HUES6 (cell line): ENCODE measurements at regions not wholly inside any gene's neighbourhood (a gene's known extent, or its start where the extent isn't known, plus 50 kb on each side); places are given as distances from the start of the nearest gene placed in this dataset.

Experiments
- H3K27ac ChIP-seq: 2 replicates; pipeline ENCODE4 v1.7.0; 2013; ENCODE audit warnings: low read depth, mild to moderate bottlenecking, low read length, inconsistent platforms
- H3K27me3 ChIP-seq: 2 replicates; pipeline ENCODE4 v1.6.1; 2013; ENCODE audit warnings: low read length; ENCODE audit not compliant: control insufficient read depth, insufficient read depth
- H3K36me3 ChIP-seq: 2 replicates; pipeline ENCODE4 v1.6.1; 2013; ENCODE audit warnings: low read length; ENCODE audit not compliant: control insufficient read depth, insufficient read depth
- H3K4me1 ChIP-seq: 2 replicates; pipeline ENCODE4 v1.6.1; 2013; ENCODE audit warnings: low read length; ENCODE audit not compliant: control insufficient read depth, insufficient read depth
- H3K4me3 ChIP-seq: 2 replicates; pipeline ENCODE4 v1.5.1; 2013; ENCODE audit warnings: low read depth, low read length
- H3K9ac ChIP-seq: one replicate; pipeline ENCODE4 v1.6.1; 2013; ENCODE audit warnings: mild to moderate bottlenecking, low read length
- H3K9me3 ChIP-seq: 2 replicates; pipeline ENCODE4 v1.6.1; 2013; ENCODE audit warnings: low read depth, low read length; ENCODE audit not compliant: control insufficient read depth, insufficient read depth

DNA sequence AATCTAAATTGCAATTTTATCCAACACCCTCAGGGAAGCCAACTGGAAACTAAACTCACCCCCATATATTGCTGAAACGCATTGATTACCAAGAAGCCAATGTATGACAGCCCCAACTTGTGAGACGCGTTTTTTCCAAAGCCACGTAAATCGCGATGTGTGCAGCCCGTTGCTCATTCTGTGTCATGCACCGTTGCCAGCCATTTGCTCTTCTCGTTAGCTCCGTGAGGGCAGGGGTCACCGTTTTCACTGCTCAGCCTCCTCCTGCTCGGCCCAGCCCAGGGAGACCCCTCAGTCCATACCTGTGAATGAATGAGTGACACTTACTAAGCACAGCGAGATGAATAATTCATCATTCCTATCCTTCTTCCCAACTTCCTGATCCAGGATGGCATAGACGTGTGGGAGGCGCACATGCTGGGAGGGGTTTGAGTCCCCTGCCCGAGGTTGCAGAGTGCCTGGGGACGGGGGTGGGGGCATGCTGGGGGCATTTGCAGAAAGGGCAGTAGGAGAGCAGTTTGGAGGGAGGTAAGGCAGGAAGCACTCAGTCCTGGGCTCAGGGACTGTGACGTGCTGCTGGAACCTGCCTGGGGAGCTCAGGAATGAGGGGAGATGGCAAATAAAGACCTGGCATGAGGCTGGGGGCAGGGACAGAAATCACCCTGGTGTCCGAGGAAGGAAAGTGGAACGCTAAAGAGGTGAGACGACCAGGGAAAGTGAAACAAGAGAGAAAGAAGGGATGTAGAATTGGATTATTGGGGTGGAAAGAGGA, 104.2 kb upstream of the SDK1 start:
- Histone ChIP-seq H3K36me3 (no peaks in the 10 kb centered on the region), H3K27ac (no peak overlapping the region), H3K9me3 (peaks cover 9% of the 10 kb centered on the region; the same call in 1 of the 2 replicates), H3K9ac (no peak overlapping the region), H3K27me3 (no peaks in the 10 kb centered on the region), H3K4me3 (no peak overlapping the region), H3K4me1 (peaks cover 31% of the 10 kb centered on the region)

GRCh38 chr7:3197567-3198213, 103.4 kb upstream of the SDK1 start:
- Histone ChIP-seq H3K9me3 (peaks cover 9% of the 10 kb centered on the region; the same call in 1 of the 2 replicates), H3K27me3 (no peaks in the 10 kb centered on the region), H3K9ac (no peak overlapping the region), H3K36me3 (no peaks in the 10 kb centered on the region), H3K4me1 (peaks cover 31% of the 10 kb centered on the region), H3K27ac (no peak overlapping the region), H3K4me3 (no peak overlapping the region)

DNA sequence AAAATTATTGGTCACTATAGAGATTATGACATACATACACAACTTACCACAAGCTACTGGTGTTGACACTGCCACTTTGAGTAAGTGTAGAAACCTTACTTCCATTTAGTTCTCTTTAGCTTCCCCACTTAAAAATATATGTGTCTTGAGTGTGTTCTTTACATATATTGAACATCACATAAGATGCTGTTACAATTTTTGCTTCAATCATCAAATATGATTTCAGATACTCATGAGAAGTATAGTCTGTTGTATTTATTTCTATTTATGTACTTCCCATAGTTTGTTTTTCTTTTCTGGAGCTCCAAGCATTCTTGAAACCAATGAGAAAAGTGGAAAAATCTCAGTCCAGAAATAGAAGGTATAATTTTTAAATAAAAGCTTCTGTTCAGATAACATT, 102.7 kb upstream of the SDK1 start:
- Histone ChIP-seq H3K4me1 (peaks cover 28% of the 10 kb centered on the region), H3K9ac (no peak overlapping the region), H3K27me3 (no peaks in the 10 kb centered on the region), H3K36me3 (no peaks in the 10 kb centered on the region), H3K9me3 (peaks cover 9% of the 10 kb centered on the region; the same call in 1 of the 2 replicates), H3K27ac (no peak overlapping the region), H3K4me3 (no peak overlapping the region)

DNA sequence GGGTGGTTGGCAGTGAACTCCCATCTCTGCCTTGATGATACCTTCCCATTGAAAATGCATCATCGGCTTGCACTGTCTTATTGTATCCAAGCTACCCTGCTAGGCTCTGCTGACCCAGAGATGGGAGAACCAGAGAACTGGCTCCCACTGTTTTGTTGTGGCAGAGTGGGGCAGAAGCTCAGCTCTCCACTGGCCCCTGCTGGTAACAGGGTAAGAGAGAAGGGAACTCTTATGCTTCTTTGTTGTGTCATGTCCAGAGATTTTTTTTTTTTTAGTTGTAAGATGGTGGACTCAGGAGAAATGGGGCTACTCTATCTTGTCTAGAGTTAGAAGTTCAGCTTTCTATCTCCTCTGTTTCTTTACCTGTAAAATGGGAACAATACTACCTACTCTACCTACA, 100.5 kb upstream of the SDK1 start:
- Histone ChIP-seq H3K9ac (no peak overlapping the region), H3K27me3 (no peaks in the 10 kb centered on the region), H3K4me3 (no peak overlapping the region), H3K36me3 (no peaks in the 10 kb centered on the region), H3K9me3 (peaks cover 4% of the 10 kb centered on the region; the same call in 1 of the 2 replicates), H3K4me1 (peaks cover 11% of the 10 kb centered on the region), H3K27ac (no peak overlapping the region)

DNA sequence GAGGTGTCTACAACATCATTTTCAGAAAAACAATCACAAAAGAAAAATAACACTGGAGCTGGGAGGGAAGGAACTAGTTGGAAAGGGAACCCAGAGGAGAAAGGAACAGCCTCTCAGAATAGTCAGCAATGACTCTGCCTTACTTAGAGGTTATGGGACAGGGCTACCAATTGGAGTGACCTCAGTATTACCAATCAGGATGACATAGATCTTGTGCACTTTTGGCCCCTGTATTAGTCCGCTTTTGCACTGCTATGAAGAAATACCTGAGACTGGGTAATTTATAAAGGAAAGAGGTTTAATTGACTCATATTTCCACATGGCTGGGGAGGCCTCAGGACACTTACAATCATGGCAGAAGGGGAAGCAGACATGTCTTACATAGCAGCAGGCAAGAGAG, 99.7 kb upstream of the SDK1 start:
- Histone ChIP-seq H3K27ac (no peak overlapping the region), H3K4me1 (peaks cover 8% of the 10 kb centered on the region), H3K36me3 (no peaks in the 10 kb centered on the region), H3K9ac (no peak overlapping the region), H3K4me3 (no peak overlapping the region), H3K9me3 (peaks cover 4% of the 10 kb centered on the region; the same call in 1 of the 2 replicates), H3K27me3 (no peaks in the 10 kb centered on the region)

DNA sequence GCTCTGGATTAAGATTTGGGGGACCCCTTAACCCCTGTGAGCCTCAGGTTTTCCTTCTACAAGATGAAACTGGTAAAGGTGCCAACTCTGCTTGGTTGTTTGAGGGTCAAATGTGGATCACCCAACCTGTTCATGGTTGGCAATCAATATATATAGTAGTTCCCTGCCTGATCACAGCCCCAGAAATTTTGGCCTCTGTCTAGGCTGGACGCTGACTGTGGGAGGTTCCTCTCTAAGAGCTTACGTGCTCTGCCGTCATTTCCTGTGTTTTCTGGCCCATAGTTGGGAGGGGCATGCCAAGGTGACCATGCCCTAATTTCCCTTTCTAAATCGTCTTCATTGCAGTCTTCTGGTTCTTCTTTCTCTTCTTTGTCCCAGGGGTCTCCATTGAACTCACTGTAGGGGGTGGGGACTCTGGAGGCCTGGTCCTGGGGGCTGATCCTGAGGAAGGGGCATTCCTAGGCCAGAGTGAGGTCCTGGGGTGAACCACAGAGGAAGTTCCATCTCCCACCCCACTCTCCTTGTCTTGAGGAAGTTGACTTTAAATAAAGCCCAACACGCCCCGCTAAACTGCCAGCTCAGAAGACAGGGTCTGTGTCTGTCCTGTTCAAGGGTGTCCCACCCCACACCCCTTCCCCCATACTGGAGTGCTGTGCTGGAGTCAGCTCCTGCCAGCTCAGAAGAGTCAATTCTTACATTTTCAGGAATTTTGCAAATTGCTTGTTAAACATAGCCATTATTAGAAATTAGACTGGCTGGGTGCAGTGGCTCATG, 98.9 kb upstream of the SDK1 start:
- peaks cover 4% of the 10 kb centered on the region; the same call in 1 of the 2 replicates for H3K9me3 ChIP-seq
- H3K4me3 ChIP-seq: no peak overlapping the region
- H3K36me3 ChIP-seq: no peaks in the 10 kb centered on the region
- H3K4me1 ChIP-seq: peaks cover 6% of the 10 kb centered on the region
- H3K27ac ChIP-seq: no peak overlapping the region
- H3K9ac ChIP-seq: no peak overlapping the region
- no peaks in the 10 kb centered on the region for H3K27me3 ChIP-seq

DNA sequence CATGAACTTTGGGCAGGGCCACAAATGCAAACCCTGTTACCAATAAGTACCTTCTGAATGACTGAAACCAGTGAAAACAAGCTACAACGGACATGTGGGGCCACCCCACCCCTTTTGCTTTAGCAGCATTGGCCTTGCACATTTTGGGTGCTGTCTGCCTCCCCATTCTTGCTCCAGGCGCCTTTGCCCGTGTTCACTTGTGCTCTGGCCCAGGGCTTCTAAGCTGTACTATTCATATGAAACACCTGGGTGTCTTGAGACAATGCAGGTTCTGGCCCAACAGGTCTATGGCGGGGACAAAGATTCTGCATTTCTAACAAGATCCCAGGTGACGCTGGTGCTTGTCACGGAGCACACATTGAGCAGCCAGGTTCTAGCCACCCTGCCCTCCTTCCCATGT, 96.5 kb upstream of the SDK1 start:
- H3K9ac ChIP-seq: no peak overlapping the region
- no peaks in the 10 kb centered on the region for H3K9me3 ChIP-seq
- no peak overlapping the region for H3K4me3 ChIP-seq
- no peak overlapping the region for H3K27ac ChIP-seq
- H3K27me3 ChIP-seq: no peaks in the 10 kb centered on the region
- no peaks in the 10 kb centered on the region for H3K4me1 ChIP-seq
- H3K36me3 ChIP-seq: no peaks in the 10 kb centered on the region

DNA sequence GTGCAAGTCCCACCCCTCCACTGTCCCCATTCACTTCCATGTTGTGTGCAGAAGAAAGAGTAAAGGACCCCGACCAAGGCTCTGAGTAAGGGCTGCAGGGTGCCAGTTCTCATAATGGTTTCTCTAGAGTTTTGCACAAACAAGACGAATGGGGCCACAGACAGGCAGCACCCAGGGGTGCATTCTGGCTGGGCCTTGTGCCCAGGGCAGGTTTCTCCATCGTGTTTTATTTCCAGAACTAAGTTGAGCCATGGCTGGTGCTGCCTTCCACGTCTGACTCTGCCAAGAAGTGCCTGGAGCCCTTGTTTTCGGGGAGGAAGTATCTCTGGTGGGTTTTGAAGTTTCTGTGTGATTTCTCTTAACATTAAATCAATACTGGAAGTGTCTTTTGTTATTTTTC, 95.0 kb upstream of the SDK1 start:
- Histone ChIP-seq H3K4me3 (no peak overlapping the region), H3K36me3 (no peaks in the 10 kb centered on the region), H3K27me3 (no peaks in the 10 kb centered on the region), H3K9me3 (no peaks in the 10 kb centered on the region), H3K9ac (no peak overlapping the region), H3K27ac (no peak overlapping the region), H3K4me1 (no peaks in the 10 kb centered on the region)

DNA sequence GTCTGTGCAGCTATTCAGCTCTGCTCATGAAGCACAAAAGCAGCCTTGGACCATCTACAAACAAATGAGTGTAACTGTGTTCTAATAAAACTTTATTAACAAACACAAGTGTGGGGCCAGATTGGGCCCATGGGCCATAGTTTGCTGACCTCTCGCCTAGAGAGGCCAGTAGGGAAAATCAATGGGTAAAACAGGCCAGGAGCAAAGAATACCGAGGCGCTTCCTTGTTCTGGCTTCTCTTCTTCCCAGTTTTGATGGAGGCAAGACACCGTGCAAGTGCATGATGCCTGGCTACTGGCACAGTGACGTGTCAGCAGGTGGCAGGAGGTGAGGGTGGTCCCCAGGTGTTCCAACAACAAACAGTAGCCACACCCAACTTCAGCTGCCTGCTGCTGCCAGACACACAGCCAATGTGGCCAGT, 94.3 kb upstream of the SDK1 start:
- Histone ChIP-seq H3K27me3 (no peaks in the 10 kb centered on the region), H3K9ac (no peak overlapping the region), H3K27ac (no peak overlapping the region), H3K4me1 (no peaks in the 10 kb centered on the region), H3K4me3 (no peak overlapping the region), H3K36me3 (no peaks in the 10 kb centered on the region), H3K9me3 (no peaks in the 10 kb centered on the region)

DNA sequence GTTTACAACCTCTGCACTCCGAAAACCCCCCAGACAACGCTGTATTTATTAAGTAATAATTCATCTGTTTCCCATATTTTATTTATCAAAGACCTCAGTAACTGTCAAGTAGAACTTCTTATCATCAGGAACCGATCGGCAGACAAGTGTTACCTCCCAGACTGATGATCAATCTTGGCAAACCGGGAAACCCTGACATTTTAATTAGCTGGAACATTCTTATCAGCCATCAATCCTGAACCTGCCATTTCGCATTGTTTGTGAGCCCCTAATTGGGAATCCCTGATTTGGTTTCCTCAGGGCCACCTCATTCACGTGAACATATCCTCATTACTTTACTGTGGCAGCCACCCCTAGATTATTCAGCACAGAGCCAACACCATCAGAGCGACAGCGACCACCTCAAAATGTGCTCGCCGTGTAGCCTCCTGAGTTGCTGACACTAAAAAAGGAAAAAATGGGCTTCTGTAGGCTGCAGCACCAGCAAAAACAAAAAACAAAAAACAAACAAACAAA, 93.6 kb upstream of the SDK1 start:
- Histone ChIP-seq H3K9me3 (no peaks in the 10 kb centered on the region), H3K4me1 (no peaks in the 10 kb centered on the region), H3K9ac (no peak overlapping the region), H3K4me3 (no peak overlapping the region), H3K36me3 (no peaks in the 10 kb centered on the region), H3K27me3 (no peaks in the 10 kb centered on the region), H3K27ac (no peak overlapping the region)

- H3K4me3 ChIP-seq: no peak overlapping the region
- H3K27me3 ChIP-seq: no peaks in the 10 kb centered on the region
- no peak overlapping the region for H3K9ac ChIP-seq
- no peaks in the 10 kb centered on the region for H3K36me3 ChIP-seq
- H3K9me3 ChIP-seq: no peaks in the 10 kb centered on the region
- no peaks in the 10 kb centered on the region for H3K4me1 ChIP-seq
- no peak overlapping the region for H3K27ac ChIP-seq
Measured at GRCh38 chr7:3210531-3210930, 90.5 kb upstream of the SDK1 start.
